ENCODE measurements at regions not wholly inside any gene's neighbourhood (a gene's known extent, or its start where the extent isn't known, plus 50 kb on each side); places are given as distances from the start of the nearest gene placed in this dataset.
"Not testable (repeated sequence)": the region's sequence is repeated elsewhere in the genome, so short reads cannot be mapped to it uniquely, and the experiment has no call there.

DNA sequence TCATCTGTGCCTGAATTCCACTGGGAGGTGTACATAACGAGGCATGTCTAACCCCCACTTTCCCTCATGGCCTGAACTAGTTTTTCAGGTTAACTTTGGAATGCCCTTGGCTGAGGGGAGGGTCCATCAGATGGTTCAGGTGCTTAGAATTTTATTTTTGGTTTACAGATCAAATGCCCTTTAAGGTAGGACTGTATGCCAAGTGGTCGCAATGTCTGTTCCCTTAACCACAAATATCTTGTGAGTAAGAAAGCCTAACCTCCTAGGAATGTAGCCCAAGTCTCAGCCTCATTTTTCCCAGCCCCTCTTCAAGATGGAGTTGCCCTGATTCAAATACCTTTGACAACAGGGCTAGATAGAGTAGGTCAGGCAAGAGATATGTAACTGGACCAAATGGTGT, 78.4 kb downstream of the RNASET2 start:
- FAIRE-seq = no peak

DNA sequence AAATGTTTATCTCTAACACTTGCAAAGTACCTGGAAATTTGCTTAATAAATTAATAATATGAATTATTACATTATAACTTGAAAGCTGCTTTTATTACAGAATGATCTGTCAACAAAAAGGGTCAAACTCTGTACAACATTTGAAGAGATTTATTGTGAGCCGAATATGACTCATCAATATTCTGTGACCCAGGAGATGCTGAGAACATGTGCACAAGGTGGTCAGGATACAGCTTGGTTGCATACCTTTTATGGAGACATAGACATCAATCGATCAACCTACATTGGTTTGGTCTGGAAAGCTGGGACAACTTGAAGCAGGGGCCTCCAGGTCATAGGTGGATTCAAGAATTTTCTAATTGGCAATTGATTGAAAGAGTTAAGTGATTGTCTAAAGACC, 79.0 kb downstream of the RNASET2 start:
- FAIRE-seq = no peak

DNA sequence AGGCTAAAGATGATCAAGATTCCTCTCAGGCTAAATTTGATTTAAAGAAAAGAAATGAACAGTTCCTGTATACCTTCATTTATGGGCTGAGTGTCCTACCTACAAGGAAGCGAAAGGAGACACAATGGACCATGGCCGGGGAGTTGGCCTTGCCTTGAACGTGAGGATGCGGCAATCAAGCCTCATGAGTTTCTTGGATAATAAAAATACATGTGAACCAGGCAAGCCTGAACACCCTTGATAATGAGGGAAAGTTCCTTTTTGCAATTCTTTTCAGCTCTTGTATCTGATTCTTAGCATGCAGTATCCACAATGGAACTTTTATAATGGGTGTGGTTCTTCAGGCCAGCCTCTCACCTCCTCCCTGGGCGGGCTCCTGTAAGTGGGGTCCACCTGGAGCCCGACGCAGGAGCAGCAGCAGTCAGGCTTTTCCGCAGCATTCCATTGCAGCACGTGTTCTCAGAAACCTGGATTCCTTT, 83.8 kb downstream of the RNASET2 start:
- FAIRE-seq = no peak

DNA sequence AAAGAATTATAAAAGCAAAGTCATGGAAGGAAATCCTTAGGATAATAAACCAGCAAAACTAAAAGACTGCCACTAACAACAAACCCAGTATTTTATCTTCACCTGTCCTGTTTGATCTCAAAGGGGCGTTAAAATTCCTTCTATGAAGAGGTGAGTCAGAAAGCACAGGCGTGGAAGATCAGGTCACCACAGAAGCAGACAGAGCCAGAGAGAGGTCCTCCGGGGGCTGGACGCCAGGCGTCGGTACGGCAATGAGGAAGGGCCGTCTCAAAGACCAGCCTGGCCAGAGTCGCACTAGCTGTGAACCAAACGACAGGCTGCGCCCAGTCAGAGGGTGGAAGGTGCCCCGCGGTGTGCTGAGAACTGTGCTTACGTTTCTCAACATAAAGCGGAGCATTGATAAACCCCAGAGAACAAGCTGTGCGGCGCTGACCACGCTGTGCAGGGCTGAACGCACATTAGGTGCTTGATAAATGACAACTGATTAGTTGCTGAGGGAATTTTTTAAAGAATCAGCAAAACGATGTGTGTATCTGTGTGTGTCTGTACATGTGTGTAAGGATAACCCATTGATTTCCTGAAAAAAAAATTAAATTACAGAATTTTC, 85.6 kb downstream of the RNASET2 start:
- no peak for FAIRE-seq

- FAIRE-seq = no peak
Observed at GRCh38 chr6:166866839-166867637, 89.3 kb downstream of the RNASET2 start.

DNA sequence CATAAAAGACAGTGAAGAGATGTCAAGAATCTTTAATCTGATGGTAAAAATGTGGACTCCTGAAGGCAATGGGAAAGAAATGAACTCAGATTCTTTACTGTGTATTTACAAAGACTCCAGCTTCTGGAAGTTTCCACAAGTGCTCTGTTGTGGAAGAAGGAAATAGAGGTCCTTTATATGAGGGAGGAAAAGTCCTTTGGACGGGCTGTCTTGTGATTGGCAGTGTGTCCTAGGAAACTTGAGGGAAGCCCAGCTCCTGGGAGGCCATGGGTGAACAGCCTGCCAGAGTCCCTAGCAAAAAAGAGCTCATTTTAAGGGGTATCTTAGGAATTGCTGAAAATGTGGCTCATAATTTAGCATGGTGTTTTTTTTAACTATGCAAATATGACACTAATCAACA, 92.0 kb downstream of the RNASET2 start:
- FAIRE-seq = no peak

DNA sequence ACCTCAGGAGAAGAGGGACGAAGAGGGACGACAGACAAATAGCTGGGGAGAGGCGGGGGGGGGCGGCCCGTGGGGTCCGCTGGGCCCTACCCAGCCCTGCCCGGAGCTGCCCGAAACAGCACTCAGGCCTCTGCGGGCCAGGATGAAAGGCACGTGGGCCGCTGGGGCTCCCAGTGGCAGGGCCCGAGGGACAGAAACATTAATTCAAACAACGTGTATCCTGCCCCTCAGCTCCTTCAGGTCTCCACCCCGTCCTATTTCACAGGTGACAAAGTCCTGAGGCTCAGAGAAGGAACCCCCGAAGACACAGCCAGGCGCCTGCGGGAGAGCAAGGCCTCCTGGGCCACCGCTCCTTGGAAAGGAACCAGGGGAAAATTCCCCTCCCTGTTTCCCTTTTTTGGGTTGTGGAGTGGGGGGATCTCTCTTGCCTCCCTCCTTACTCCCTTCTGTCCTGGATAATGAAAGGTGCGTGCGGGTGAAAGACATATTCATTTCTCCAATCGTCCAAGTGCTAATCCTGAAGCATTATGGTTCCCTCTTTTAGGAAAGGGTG, 93.3 kb downstream of the RNASET2 start:
- no peak for FAIRE-seq

DNA sequence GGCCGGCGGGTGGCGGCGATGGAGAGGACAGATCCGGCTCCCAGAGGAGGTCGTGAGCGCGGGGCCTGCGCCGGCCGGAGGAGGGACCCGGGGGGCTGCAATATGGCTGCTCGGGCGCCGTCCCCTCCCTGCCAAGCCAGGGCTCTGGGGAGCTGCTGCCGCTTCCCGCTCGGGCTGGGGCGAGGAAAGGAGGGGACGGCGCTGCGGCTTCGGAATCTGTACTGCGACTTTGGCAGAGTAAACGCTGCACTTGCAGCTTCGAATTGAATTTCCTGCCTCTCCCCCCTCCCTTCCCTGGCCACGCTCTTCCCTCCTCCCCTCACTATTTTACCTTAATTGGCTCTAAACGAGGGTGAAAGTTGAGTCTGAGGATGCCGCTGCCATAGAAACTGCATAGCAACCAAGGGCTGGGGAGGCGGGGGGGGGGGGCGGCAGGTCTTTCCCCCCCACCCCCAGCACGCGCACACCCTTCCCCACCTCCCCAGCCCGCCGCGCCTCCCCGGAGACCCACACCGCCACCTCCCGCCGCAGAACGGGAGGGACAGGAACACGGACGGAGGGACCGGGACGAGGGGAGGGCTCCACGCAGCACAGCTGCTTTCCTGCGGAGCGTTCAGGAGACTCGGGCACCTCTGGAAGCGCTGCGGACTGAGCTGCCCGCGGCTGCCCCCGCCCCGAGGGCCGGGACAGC, 93.9 kb downstream of the RNASET2 start:
- FAIRE-seq = no peak

DNA sequence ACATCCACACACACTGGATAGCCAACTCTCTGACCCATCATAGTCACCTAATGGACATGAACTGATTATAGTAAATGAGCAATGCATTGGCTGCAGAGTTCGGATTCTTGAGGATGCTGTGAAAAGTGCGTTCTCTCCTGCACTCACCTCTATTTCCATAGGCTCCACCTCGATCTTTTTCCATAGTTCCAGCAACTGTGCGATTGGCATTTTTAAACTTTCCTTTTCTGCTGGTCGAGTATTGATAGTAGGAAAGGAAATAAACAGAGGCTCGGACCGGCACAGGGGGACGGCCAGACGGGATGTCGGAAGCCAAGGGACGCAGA, 94.4 kb downstream of the RNASET2 start:
- no peak for FAIRE-seq

DNA sequence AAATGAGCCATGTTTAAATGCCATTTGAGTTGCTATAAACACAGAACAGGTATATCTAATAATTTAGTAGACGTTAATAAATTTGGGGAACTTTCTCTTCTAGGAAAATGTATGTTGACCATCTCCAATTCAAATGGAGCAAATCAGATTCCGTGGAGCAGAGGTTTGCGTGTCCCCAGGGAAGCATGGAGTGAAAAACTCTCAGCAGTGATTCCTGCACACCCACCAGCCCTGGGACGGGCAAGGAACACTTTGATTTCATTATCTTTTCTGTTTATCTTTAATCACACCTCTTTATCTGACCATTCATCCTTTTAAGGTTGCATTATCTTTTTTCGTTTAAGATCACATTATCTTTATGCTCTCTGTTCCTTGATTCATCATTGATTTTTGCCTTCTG, 95.0 kb downstream of the RNASET2 start:
- no peak for FAIRE-seq

- FAIRE-seq = no peak
Observed at GRCh38 chr6:166860392-166860791, 96.0 kb downstream of the RNASET2 start.

DNA sequence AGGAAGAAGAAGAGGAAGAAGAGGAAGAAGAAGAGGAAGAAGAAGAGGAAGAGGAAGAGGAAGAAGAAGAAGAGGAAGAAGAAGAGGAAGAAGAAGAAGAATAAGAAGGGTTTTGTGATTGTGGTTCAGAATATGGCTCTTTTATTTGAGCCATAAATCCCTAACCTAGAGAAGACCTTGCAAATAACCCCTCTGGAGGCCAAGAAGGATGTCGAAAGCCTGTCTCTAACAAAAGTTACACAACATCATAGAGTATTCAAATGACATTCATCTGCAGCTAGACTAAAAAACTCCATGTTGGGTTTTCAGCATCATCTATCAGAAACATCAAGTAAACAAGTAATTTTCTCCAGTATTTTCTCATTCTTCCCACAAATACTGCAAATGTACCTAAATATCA, 100.9 kb downstream of the RNASET2 start:
- FAIRE-seq = no peak

DNA sequence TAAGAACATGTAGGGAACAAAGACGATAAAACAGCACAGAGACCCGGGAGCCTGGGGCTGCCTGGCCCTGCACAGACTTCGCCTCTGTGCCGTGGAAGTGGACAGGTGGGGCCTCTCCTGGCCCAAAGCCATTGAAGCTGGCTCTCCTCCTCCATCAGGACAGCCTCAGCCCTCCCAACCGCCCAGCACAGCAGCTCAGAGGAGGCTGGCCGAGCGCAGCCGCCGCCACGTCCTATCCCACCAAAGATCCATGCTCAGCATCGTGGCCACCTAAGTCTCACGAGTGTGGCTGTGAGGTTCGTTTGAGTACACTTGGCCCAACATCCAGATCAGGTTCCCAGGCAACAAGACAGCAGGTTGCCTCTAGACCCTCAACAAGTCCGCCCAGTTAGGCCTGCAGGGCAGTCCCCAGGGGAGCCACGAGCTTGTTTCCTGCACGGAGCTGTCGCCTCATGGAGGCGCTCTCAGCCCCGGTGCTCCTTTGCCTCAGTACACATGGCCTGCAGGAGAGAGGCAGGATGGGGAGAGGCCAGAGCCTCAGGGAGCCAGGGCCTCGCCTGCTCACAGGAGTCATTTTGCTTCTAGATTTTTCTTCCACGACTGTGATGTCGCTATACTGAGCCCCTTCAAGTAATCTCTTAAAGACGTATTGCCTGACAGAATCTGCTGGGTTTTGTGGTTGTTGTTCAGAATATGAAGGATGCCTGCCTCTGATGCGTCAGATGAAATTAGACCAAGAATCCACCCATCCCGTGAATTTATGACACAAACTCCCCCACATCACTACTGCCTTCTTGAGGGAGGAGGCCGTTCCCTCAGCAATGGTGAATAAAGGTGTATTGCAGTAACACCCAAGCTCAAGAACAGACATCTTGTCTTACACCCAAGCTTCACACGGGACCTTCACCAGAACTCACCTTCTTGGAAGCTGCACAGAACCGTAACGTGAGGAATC, 102.7 kb downstream of the RNASET2 start:
- FAIRE-seq = no peak

DNA sequence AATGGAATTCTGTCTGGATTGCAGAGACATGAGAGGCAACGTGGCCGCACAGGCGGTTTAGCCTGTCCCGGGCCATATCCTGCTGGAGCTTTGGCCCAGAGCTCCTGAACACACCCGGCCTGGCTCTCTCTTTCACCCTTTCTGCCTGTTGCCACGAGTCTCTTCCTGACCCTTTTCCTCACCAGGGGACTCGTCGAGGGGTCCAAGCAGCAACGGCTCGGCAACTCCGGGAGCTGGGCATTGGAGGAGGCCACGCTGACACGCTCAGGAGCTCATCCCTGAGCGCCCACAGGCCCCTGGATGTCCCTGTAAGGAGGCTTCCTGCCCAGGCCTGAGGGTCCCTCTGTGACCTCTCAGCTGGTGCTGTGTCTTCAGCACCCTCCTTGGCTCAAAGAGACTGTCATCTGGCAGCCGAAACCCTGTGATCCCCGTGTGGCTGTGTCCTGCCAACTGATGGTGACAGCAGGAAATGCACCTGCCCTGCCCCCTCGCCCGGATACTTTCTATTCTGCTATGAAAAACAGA, 103.8 kb downstream of the RNASET2 start:
- no peak for FAIRE-seq

GRCh38 chr6:166851911-166852310, 104.4 kb downstream of the RNASET2 start:
- no peak for FAIRE-seq

GRCh38 chr6:166851426-166851825, 104.9 kb downstream of the RNASET2 start:
- FAIRE-seq = no peak

DNA sequence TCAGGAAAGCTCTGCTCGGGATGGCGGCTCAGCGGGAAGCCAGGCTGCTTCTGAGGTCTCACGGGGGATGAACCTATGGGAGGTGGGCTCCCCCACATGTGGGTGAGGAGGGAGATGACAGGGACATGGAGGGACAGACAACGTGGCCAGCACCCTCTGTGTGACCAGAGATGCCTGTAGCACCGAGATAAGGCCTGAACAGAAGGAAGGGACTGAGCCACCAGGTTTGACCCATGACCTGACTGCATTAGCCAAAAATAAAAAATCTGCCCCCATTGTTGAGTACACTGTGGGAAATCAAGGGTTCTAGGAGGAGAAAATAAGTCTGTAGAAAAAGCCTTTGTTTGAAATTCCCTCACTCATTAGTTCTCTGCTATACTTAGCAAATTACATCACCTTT, 105.7 kb downstream of the RNASET2 start:
- FAIRE-seq = no peak

GRCh38 chr6:166849749-166850183, 106.6 kb downstream of the RNASET2 start:
- no peak for FAIRE-seq

DNA sequence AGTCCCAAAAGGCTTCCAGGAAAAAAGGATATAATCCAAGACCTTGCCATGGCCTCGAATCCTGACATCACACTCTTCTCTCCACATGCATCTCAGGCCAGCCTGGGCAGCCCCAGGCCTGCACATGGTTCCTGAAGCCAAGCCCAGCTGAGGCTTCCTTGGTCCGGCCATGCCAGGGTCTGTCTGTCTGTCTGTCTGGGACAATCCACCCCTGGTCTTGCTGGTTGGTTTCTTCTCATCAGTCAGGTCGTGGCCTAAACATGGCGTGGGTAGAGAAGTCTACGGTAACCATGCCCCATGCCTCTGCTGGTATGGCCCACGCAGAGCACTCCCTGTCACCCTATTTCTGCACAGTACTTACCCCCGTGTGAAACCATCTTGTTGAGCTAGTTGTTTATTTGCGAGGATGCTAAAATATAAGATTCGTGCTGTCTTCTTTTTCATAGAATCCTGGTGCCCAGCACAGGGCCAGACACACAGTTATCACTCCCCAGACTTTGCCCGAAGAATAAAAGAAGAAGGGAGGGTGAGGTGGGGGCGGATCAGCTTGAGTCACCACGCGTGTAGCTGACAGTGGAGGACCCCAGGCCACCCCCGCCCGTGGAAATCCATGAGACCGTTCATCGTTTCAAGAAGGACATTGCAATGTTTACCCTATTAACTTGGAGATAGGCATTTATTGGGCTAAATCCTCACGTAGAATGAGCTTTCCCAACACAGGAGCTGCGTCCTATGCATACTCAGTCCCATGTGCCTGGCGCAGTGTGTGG, 107.2 kb downstream of the RNASET2 start:
- FAIRE-seq = no peak

DNA sequence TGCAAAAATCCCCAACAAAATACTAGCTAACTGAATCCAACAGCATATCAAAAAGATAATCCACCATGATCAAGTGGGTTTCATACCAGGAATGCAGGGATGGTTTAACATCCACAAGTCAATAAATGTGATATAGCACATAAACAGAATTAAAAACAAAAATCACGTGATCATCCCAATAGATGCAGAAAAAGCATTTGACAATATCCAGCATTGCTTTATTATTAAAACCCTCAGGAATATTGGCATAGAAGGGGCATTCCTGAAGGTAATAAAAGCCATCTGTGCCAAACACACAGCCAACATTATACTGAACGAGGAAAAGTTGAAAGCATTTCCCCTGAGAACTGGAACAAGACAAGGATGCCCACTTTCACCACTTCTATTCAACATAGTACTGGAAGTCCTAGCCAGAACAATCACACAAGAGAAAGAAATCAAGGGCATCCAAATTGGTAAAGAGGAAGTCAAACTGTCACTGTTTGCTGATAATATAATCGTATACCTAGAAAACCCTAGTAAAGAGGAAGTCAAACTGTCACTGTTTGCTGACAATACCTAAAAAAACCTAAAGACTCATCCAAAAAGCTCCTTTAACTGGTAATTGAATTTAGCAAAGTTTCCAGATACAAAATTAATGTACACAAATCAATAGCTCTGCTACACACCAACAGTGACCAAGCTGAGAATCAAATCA, 109.8 kb downstream of the RNASET2 start:
- FAIRE-seq = not testable (repeated sequence)

- no peak for FAIRE-seq
Observed at GRCh38 chr6:166842607-166843006, 113.7 kb downstream of the RNASET2 start.
